HepG2 (cell line): ENCODE measurements at regions not wholly inside any gene's neighbourhood (a gene's known extent, or its start where the extent isn't known, plus 50 kb on each side); places are given as distances from the start of the nearest gene placed in this dataset.

ENCODE experiments used
- ATAC-seq: fragments of 200-7000 bp; cut with Tn5 transposase; 3 replicates; pipeline ENCODE4 v1.9.1; 2020; ENCODE audit warnings: mild to moderate bottlenecking, moderate library complexity
- BruUV-seq: library from RNA; stranded (reverse); fragments of 400-500 nt; replicated peaks from 2 replicates; lab custom pipeline; 2021; lab: Mats Ljungman, UMichigan
- CTCF ChIA-PET: fragments of 300-600 bp; formaldehyde crosslinking; extraction: SDS; loops from one replicate; lab custom pipeline; 2021; ENCODE audit warnings: low total read pairs, inconsistent platforms, low intra/inter-chr PET ratio; lab: Yijun Ruan, JAX
- POLR2A ChIA-PET: fragments of 350-600 bp; sonication (Branson Sonifier 250); formaldehyde crosslinking; loops from one replicate; lab custom pipeline; 2020; ENCODE audit warnings: antibody characterized with exemption, inconsistent platforms; lab: Yijun Ruan, JAX
- DNase-seq: peaks from one replicate; pipeline ENCODE4 v3.0.0-alpha.2; 2015; ENCODE audit warnings: low spot score
- FAIRE-seq: peaks from 3 replicates; lab custom pipeline; 2011; peaks lifted over from hg19 to GRCh38; lab: Jason Lieb, UNC
- H2AFZ ChIP-seq: one replicate; pipeline ENCODE4 v1.6.1; 2011; ENCODE audit warnings: low read length, inconsistent platforms
- H3K27ac ChIP-seq: fragments of 300-600 bp; 3 replicates; pipeline ENCODE4 v1.8.0; 2011; ENCODE audit warnings: mixed run types, mild to moderate bottlenecking, mixed read lengths, low read length, inconsistent platforms; ENCODE audit not compliant: insufficient read depth; ENCODE audit errors: extremely low read length
- H3K27me3 ChIP-seq, 2 experiments: fragments of 200-600 bp in 1 of 2; 2 replicates in 1 of 2; 3 replicates in 1 of 2; pipeline versions ENCODE4 v1.6.0 to v1.8.0; 2011; ENCODE audit warnings: low read length in 2 of 2, mild to moderate bottlenecking in 2 of 2, moderate library complexity in 2 of 2, inconsistent platforms in 1 of 2; ENCODE audit not compliant: insufficient read depth in 2 of 2, control insufficient read depth in 1 of 2
- H3K36me3 ChIP-seq, 2 experiments: fragments of 200-600 bp in 1 of 2; replicated peaks in 1 of 2; 2 replicates in 1 of 2; 3 replicates in 1 of 2; pipeline versions ENCODE4 v1.5.1 to v1.8.0; 2011; ENCODE audit warnings: low read length in 2 of 2, inconsistent platforms in 1 of 2; ENCODE audit not compliant: insufficient read depth in 2 of 2, control insufficient read depth in 1 of 2
- H3K4me1 ChIP-seq: 2 replicates; pipeline ENCODE4 v1.5.1; 2012; ENCODE audit warnings: low read length, inconsistent platforms; ENCODE audit not compliant: insufficient read depth
- H3K4me2 ChIP-seq: 2 replicates; pipeline ENCODE4 v1.6.0; 2011; ENCODE audit warnings: low read depth, low read length, inconsistent platforms
- H3K4me3 ChIP-seq, 3 experiments: fragments of 200-600 bp in 1 of 3; sonication (generic), shearing (Covaris generic) in 1 of 3; replicated peaks in 1 of 3; 2 replicates each; pipeline ENCODE4 v1.5.1; 2011 to 2016; ENCODE audit warnings: low read length in 3 of 3, inconsistent platforms in 2 of 3, low read depth in 2 of 3, mild to moderate bottlenecking in 2 of 3, control low read depth in 1 of 3, mixed read lengths in 1 of 3; ENCODE audit not compliant: insufficient read depth in 1 of 3
- H3K79me2 ChIP-seq: one replicate; pipeline ENCODE4 v1.6.1; 2011; ENCODE audit warnings: low read length, inconsistent platforms; ENCODE audit not compliant: insufficient read depth
- H3K9ac ChIP-seq: 2 replicates; pipeline ENCODE4 v1.6.0; 2011; ENCODE audit warnings: mild to moderate bottlenecking, low read depth, low read length, inconsistent platforms; ENCODE audit not compliant: insufficient read depth
- H3K9me3 ChIP-seq: 2 replicates; pipeline ENCODE4 v1.5.1; 2012; ENCODE audit warnings: mild to moderate bottlenecking, low read length
- H4K20me1 ChIP-seq: 2 replicates; pipeline ENCODE4 v1.6.0; 2011; ENCODE audit warnings: inconsistent platforms, mild to moderate bottlenecking, low read length, moderate library complexity; ENCODE audit not compliant: insufficient read depth
- BATF2 ChIP-seq: sonication (generic); formaldehyde crosslinking; IDR thresholded peaks from 2 replicates; pipeline ENCODE4 v1.8.0; 2022; ENCODE audit warnings: mild to moderate bottlenecking, missing genetic modification reagents, moderate library complexity
- CENPBD1 ChIP-seq: sonication (generic); formaldehyde crosslinking; IDR thresholded peaks from 2 replicates; pipeline ENCODE4 v1.8.0; 2022; ENCODE audit warnings: missing genetic modification reagents, low read depth, mild to moderate bottlenecking, borderline replicate concordance
- CTCF ChIP-seq: sonication (generic); formaldehyde crosslinking; IDR thresholded peaks from 2 replicates; pipeline ENCODE4 v1.5.0; 2020; ENCODE audit warnings: mild to moderate bottlenecking, missing genetic modification reagents, moderate library complexity
- HNRNPK ChIP-seq: fragments of 200-400 bp; formaldehyde crosslinking; IDR thresholded peaks from 2 replicates; pipeline ENCODE4 v1.6.1; 2018; ENCODE audit warnings: low read length, low read depth, moderate library complexity, mild to moderate bottlenecking; ENCODE audit not compliant: poor library complexity, severe bottlenecking
- PRPF4 ChIP-seq: fragments of 200-400 bp; formaldehyde crosslinking; IDR thresholded peaks from 2 replicates; pipeline ENCODE4 v1.6.1; 2016; ENCODE audit warnings: low read length, low read depth; ENCODE audit not compliant: poor library complexity, severe bottlenecking
- RFX1 ChIP-seq: fragments of 450-650 bp; IDR thresholded peaks from 2 replicates; pipeline ENCODE4 v1.6.1; 2017
- RFX3 ChIP-seq: IDR thresholded peaks from 2 replicates; pipeline ENCODE4 v1.6.1; 2016; ENCODE audit warnings: missing biosample characterization, missing genetic modification reagents
- U2AF1 ChIP-seq: fragments of 200-400 bp; formaldehyde crosslinking; optimal IDR thresholded peaks from 2 replicates; pipeline ENCODE3; 2017; ENCODE audit warnings: mild to moderate bottlenecking, low read depth, low read length
- WIZ ChIP-seq: sonication (generic); formaldehyde crosslinking; IDR thresholded peaks from 2 replicates; pipeline ENCODE4 v1.5.1; 2020; ENCODE audit warnings: mild to moderate bottlenecking, missing genetic modification reagents
- WGBS: methylation state at CpG from one replicate; pipeline ENCODE4 v1.1.6; 2017; ENCODE audit warnings: low lambda C conversion rate; 5-methylcytosine and 5-hydroxymethylcytosine counted together
- in situ Hi-C: cut with HindIII; loops from 2 replicates; pipeline ENCODE4 v1.10.0; 2017; ENCODE audit warnings: low pct_unique_long_range_greater_than_20kb; ENCODE audit not compliant: extremely low pct_ligation_motif_present
- intact Hi-C: fragments of 100-400 bp; cut with micrococcal nuclease; formaldehyde crosslinking; loops from one replicate; pipeline ENCODE4 v1.10.0; 2022; ENCODE audit not compliant: unreplicated experiment

- FAIRE-seq (no peak), ATAC-seq (no peak), DNase-seq (no peak)
- no peaks in the 10 kb centered on the region for H4K20me1 ChIP-seq
- 0% methylated on average over 4 of the region's 6 CpGs for WGBS
- H3K36me3 ChIP-seq: no peaks in the 10 kb centered on the region
- CTCF ChIA-PET: no interaction called here
- no peaks in the 10 kb centered on the region for H3K4me1 ChIP-seq
- peaks cover 1% of the 10 kb centered on the region; the same call in 1 of the 2 replicates for H3K9me3 ChIP-seq
- POLR2A ChIA-PET: no interaction called here
- H3K4me2 ChIP-seq: no peak overlapping the region
- no TSS peak for BruUV-seq
- H3K79me2 ChIP-seq: no peaks in the 10 kb centered on the region
- H3K4me3 ChIP-seq: no peak overlapping the region
- no peak overlapping the region for H3K9ac ChIP-seq
- in situ Hi-C loops (no loop called here), intact Hi-C loops (no loop called here)
- H3K27me3 ChIP-seq: peaks cover 2 to 19% of the 10 kb centered on the region in 2 experiments; a peak in 3 of 5 replicates
- no peak overlapping the region for H3K27ac ChIP-seq
- no peak overlapping the region for H2AFZ ChIP-seq
- TF ChIP-seq RFX1 (peak; percentile 36; the same call in 1 of the 2 replicates), U2AF1 (no peak), RFX3 (no peak), HNRNPK (no peak)
These were observed 72.1 kb upstream of the C14orf180 start for GRCh38 chr14:104507443-104507842.

GRCh38 chr14:104509673-104510072, 69.9 kb upstream of the C14orf180 start:
- CTCF ChIA-PET: no interaction called here
- H3K4me3 ChIP-seq: no peak overlapping the region
- H2AFZ ChIP-seq: no peak overlapping the region
- H4K20me1 ChIP-seq: no peaks in the 10 kb centered on the region
- no peak overlapping the region for H3K4me2 ChIP-seq
- FAIRE-seq (no peak), ATAC-seq (no peak), DNase-seq (no peak)
- H3K9me3 ChIP-seq: no peaks in the 10 kb centered on the region
- in situ Hi-C loops (no loop called here), intact Hi-C loops (no loop called here)
- POLR2A ChIA-PET: no interaction called here
- H3K36me3 ChIP-seq: no peaks in the 10 kb centered on the region
- TF ChIP-seq CENPBD1 (CRISPR knock-in tag) (no peak), CTCF (CRISPR knock-in tag) (peak; percentile 35), PRPF4 (no peak), BATF2 (CRISPR knock-in tag) (no peak), WIZ (CRISPR knock-in tag) (no peak)
- TF ChIP-seq, all 625 proteins: peak for 1
- Histone ChIP-seq H3K27me3 (peaks cover 4 to 8% of the 10 kb centered on the region in 2 experiments; a peak in 3 of 5 replicates), H3K9ac (no peak overlapping the region), H3K79me2 (no peaks in the 10 kb centered on the region), H3K27ac (no peak overlapping the region), H3K4me1 (no peaks in the 10 kb centered on the region)
- WGBS: 0% methylated on average over 3 of the region's 12 CpGs
- BruUV-seq: no TSS peak
